ENCODE measurements at regions not wholly inside any gene's neighbourhood (a gene's known extent, or its start where the extent isn't known, plus 50 kb on each side); places are given as distances from the start of the nearest gene placed in this dataset.

DNA sequence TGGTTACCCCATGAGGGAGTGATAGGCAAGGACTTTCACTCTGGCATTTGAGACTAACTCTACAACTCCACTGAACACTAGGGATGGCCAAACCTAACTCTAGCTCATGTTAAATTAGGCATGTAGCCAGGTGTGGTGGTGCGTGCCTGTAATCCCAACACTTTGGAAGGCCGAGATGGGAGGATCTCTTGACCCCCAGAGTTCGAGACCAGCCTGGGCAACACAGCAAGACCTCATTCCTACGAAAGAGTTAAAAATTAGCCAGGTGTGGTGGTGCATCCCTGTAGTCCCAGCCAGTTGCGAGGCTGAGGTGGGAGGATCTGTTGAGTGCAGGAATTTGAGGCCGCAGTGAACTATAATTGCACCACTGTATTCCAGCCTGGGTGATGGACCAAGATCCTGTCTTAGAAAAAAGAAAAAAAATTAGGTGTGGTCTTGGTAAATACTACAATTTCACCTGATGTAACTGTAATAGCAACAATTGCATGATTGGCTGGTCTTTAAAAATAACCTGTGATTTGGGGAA lies 81.2 kb upstream of the ARHGAP29 start:
- TF ChIP-seq CTCF (IDR thresholded peaks at IDR 0.05; ENCODE audit: insufficient read depth, low read length, poor library complexity, severe bottlenecking), result no peak
- no peak for DNase-seq (ENCODE audit: extremely low read depth, insufficient read length)
- Histone ChIP-seq H3K4me3 (replicated peaks; ENCODE audit: low read depth, low read length) (no peak overlapping the region), H3K27me3 (replicated peaks; ENCODE audit: control insufficient read depth, insufficient read depth, low read length) (no peaks in the 10 kb centered on the region), H3K36me3 (ENCODE audit: control insufficient read depth, insufficient read depth, low read length) (no peaks in the 10 kb centered on the region)

DNA sequence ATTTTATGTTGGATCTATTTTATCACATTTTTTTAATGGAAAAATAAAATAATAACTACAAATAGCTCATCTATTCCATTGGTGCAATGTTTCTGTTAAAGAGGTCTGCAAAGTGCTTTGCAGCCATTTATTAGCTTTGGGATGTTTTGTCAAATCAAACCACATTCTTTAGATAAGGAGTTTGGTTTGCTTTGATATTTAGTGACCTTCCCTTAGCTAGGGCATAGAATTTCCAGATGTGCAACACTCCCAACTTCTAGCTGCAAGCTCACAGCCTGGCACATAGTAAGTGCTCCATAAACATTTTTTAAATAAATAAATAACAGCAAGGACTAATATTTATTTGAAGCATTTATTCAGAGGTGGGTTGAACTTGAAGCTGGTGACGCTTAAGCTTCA lies 80.4 kb upstream of the ARHGAP29 start:
- no peaks in the 10 kb centered on the region for H3K27me3 ChIP-seq (replicated peaks; ENCODE audit: control insufficient read depth, insufficient read depth, low read length)
- no peaks in the 10 kb centered on the region for H3K36me3 ChIP-seq (ENCODE audit: control insufficient read depth, insufficient read depth, low read length)
- H3K4me3 ChIP-seq (replicated peaks; ENCODE audit: low read depth, low read length), result no peak overlapping the region
- DNase-seq (ENCODE audit: extremely low read depth, insufficient read length), result no peak
- no peak for TF ChIP-seq CTCF (IDR thresholded peaks at IDR 0.05; ENCODE audit: insufficient read depth, low read length, poor library complexity, severe bottlenecking)

GRCh38 chr1:94316836-94317789 lies 79.7 kb upstream of the ARHGAP29 start:
- DNase-seq (ENCODE audit: extremely low read depth, insufficient read length), result no peak
- no peak for TF ChIP-seq CTCF (IDR thresholded peaks at IDR 0.05; ENCODE audit: insufficient read depth, low read length, poor library complexity, severe bottlenecking)
- no peaks in the 10 kb centered on the region for H3K27me3 ChIP-seq (replicated peaks; ENCODE audit: control insufficient read depth, insufficient read depth, low read length)

GRCh38 chr1:94316183-94316582 lies 78.8 kb upstream of the ARHGAP29 start:
- Histone ChIP-seq H3K27me3 (replicated peaks; ENCODE audit: control insufficient read depth, insufficient read depth, low read length) (no peaks in the 10 kb centered on the region), H3K36me3 (ENCODE audit: control insufficient read depth, insufficient read depth, low read length) (no peaks in the 10 kb centered on the region), H3K4me3 (replicated peaks; ENCODE audit: low read depth, low read length) (no peak overlapping the region)
- no peak for TF ChIP-seq CTCF (IDR thresholded peaks at IDR 0.05; ENCODE audit: insufficient read depth, low read length, poor library complexity, severe bottlenecking)
- no peak for DNase-seq (ENCODE audit: extremely low read depth, insufficient read length)

More at GRCh38 chr1:94316836-94317789, 79.7 kb upstream of the ARHGAP29 start:
- no peaks in the 10 kb centered on the region for H3K36me3 ChIP-seq (ENCODE audit: control insufficient read depth, insufficient read depth, low read length)
- H3K4me3 ChIP-seq (replicated peaks; ENCODE audit: low read depth, low read length), result no peak overlapping the region

DNA sequence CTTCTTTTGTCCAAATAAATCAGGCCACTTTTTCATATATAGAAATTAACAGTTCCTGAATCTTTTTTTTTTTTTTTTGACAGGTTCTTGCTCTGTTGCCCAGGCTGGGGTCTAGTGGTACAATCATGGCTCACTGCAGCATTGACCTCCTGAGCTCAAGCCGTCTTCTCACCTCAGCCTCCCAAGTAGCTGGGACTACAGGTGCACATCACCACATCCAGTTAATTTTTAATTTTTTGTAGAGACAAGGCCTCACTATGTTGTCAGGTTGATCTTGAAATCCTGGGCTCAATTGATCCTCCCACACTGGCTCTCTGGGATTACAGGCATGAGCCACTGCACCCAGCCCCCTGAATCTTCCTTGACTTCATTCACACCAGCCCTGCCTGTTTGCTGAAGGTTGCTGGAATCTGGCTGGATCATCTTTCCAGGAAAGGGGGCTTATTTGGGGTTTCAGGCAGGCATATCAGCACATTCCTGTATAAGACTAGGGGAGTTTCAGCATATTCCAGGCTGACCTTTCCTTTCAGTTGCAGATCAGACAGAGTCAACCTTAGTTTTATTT lies 78.2 kb upstream of the ARHGAP29 start:
- no peak for TF ChIP-seq CTCF (IDR thresholded peaks at IDR 0.05; ENCODE audit: insufficient read depth, low read length, poor library complexity, severe bottlenecking)
- no peaks in the 10 kb centered on the region for H3K27me3 ChIP-seq (replicated peaks; ENCODE audit: control insufficient read depth, insufficient read depth, low read length)
- DNase-seq (ENCODE audit: extremely low read depth, insufficient read length), result no peak

More for the DNA sequence above, 78.2 kb upstream of the ARHGAP29 start:
- no peak overlapping the region for H3K4me3 ChIP-seq (replicated peaks; ENCODE audit: low read depth, low read length)
- no peaks in the 10 kb centered on the region for H3K36me3 ChIP-seq (ENCODE audit: control insufficient read depth, insufficient read depth, low read length)

All from GM06990 (cell line).